IPS-NIHi7 (cell line): ENCODE measurements at regions not wholly inside any gene's neighbourhood (a gene's known extent, or its start where the extent isn't known, plus 50 kb on each side); places are given as distances from the start of the nearest gene placed in this dataset.

Experiments used
- DNase-seq: peaks from one replicate; pipeline ENCODE4 v3.0.0; 2012; ENCODE audit warnings: mixed read lengths; ENCODE audit errors: extremely low spot score

GRCh38 chr16:6281994-6282393 is 1050.7 kb upstream of the RBFOX1 start:
- DNase-seq, result no peak

GRCh38 chr16:6281274-6281673 is 1051.4 kb upstream of the RBFOX1 start:
- DNase-seq, result no peak

GRCh38 chr16:6280055-6280454 is 1052.6 kb upstream of the RBFOX1 start:
- no peak for DNase-seq

GRCh38 chr16:6279286-6279685 is 1053.4 kb upstream of the RBFOX1 start:
- DNase-seq, result no peak

GRCh38 chr16:6274351-6274750 is 1058.3 kb upstream of the RBFOX1 start:
- DNase-seq, result no peak

- DNase-seq, result no peak
Measured at GRCh38 chr16:6267682-6268081, 1065.0 kb upstream of the RBFOX1 start.

GRCh38 chr16:6266703-6267102 is 1065.9 kb upstream of the RBFOX1 start:
- no peak for DNase-seq

GRCh38 chr16:6265968-6266367 is 1066.7 kb upstream of the RBFOX1 start:
- DNase-seq, result no peak

GRCh38 chr16:6258056-6258455 is 1074.6 kb upstream of the RBFOX1 start:
- no peak for DNase-seq

GRCh38 chr16:6252541-6252940 is 1080.1 kb upstream of the RBFOX1 start:
- DNase-seq, result no peak

GRCh38 chr16:6250511-6250910 is 1082.1 kb upstream of the RBFOX1 start:
- DNase-seq, result no peak

- no peak for DNase-seq
Measured at GRCh38 chr16:6249863-6250262, 1082.8 kb upstream of the RBFOX1 start.

- no peak for DNase-seq
Measured at GRCh38 chr16:6248199-6248598, 1084.4 kb upstream of the RBFOX1 start.

GRCh38 chr16:6247775-6248174 is 1084.9 kb upstream of the RBFOX1 start:
- no peak for DNase-seq

GRCh38 chr16:6247150-6247549 is 1085.5 kb upstream of the RBFOX1 start:
- no peak for DNase-seq

- no peak for DNase-seq
Measured at GRCh38 chr16:6246266-6246665, 1086.4 kb upstream of the RBFOX1 start.

GRCh38 chr16:6232056-6232455 is 1100.6 kb upstream of the RBFOX1 start:
- DNase-seq, result no peak

GRCh38 chr16:6231398-6231797 is 1101.2 kb upstream of the RBFOX1 start:
- no peak for DNase-seq

- no peak for DNase-seq
Measured at GRCh38 chr16:6229186-6229585, 1103.5 kb upstream of the RBFOX1 start.

GRCh38 chr16:6218855-6219254 is 1113.8 kb upstream of the RBFOX1 start:
- no peak for DNase-seq

GRCh38 chr16:6216836-6217235 is 1115.8 kb upstream of the RBFOX1 start:
- no peak for DNase-seq

GRCh38 chr16:6211644-6212043 is 1114.0 kb upstream of the EEF2KMT start:
- no peak for DNase-seq

GRCh38 chr16:6209355-6209930 is 1111.8 kb upstream of the EEF2KMT start:
- DNase-seq, result no peak

GRCh38 chr16:6207580-6207979 is 1110.0 kb upstream of the EEF2KMT start:
- no peak for DNase-seq
